SK-N-SH (cell line): ENCODE measurements at regions not wholly inside any gene's neighbourhood (a gene's known extent, or its start where the extent isn't known, plus 50 kb on each side); places are given as distances from the start of the nearest gene placed in this dataset.

ENCODE experiments used
- CTCF ChIA-PET: fragments of 300-600, 350-600 bp; formaldehyde crosslinking; extraction: SDS; loops from one replicate; lab custom pipeline; 2021; lab: Yijun Ruan, JAX
- POLR2A ChIA-PET: fragments of 350-600 bp; sonication (Branson Sonifier 250); formaldehyde crosslinking; extraction: SDS; loops from one replicate; lab custom pipeline; 2020; ENCODE audit warnings: antibody characterized with exemption, inconsistent platforms; lab: Yijun Ruan, JAX
- DNase-seq: peaks from one replicate; pipeline ENCODE4 v3.0.0; 2012
- H2AFZ ChIP-seq: fragments of 200-600 bp; sonication (generic); 2 replicates; pipeline ENCODE4 v1.8.1; 2016; ENCODE audit warnings: antibody characterized with exemption, mild to moderate bottlenecking, low read depth
- H3F3A ChIP-seq: fragments of 200-600 bp; sonication (generic); replicated peaks from 2 replicates; pipeline ENCODE3; 2016; ENCODE audit warnings: antibody characterized with exemption, mild to moderate bottlenecking; ENCODE audit not compliant: insufficient read depth
- H3K27ac ChIP-seq, 2 experiments: fragments of 200-500 bp in 1 of 2; fragments of 200-600 bp in 1 of 2; sonication (Bioruptor generic) in 1 of 2; sonication (generic), shearing (Covaris generic) in 1 of 2; 2 replicates each; pipeline versions ENCODE4 v1.5.1 to v1.6.1; 2014 to 2016; ENCODE audit warnings: low read depth in 2 of 2, inconsistent platforms in 1 of 2, low read length in 1 of 2, mild to moderate bottlenecking in 1 of 2, mixed read lengths in 1 of 2
- H3K27me3 ChIP-seq: fragments of 200-600 bp; sonication (generic), shearing (Covaris generic); 2 replicates; pipeline ENCODE4 v1.6.1; 2016; ENCODE audit warnings: mixed run types; ENCODE audit not compliant: insufficient read depth
- H3K36me3 ChIP-seq, 2 experiments: fragments of 200-500 bp in 1 of 2; fragments of 200-600 bp in 1 of 2; sonication (Bioruptor generic) in 1 of 2; sonication (generic) in 1 of 2; replicated peaks in 1 of 2; 2 replicates each; pipeline versions ENCODE3 to v1.5.1; 2014 to 2016; ENCODE audit warnings: low read length in 1 of 2, mild to moderate bottlenecking in 1 of 2; ENCODE audit not compliant: insufficient read depth in 2 of 2, control insufficient read depth in 1 of 2
- H3K4me1 ChIP-seq, 2 experiments: fragments of 200-500 bp in 1 of 2; fragments of 200-600 bp in 1 of 2; sonication (Bioruptor generic) in 1 of 2; sonication (generic), shearing (Covaris generic) in 1 of 2; 2 replicates each; pipeline versions ENCODE4 v1.5.1 to v1.6.1; 2014 to 2016; ENCODE audit warnings: low read depth in 1 of 2, low read length in 1 of 2, mixed run types in 1 of 2; ENCODE audit not compliant: insufficient read depth in 2 of 2, control insufficient read depth in 1 of 2
- H3K4me2 ChIP-seq: fragments of 200-600 bp; sonication (generic), shearing (Covaris generic); 2 replicates; pipeline ENCODE4 v1.6.1; 2017; ENCODE audit warnings: mixed run types
- H3K4me3 ChIP-seq, 2 experiments: fragments of 200-500 bp in 1 of 2; fragments of 200-600 bp in 1 of 2; sonication (Bioruptor generic) in 1 of 2; sonication (generic), shearing (Covaris generic) in 1 of 2; 2 replicates each; pipeline versions ENCODE4 v1.5.1 to v1.8.1; 2014 to 2016; ENCODE audit warnings: low read depth in 2 of 2, inconsistent platforms in 1 of 2, low read length in 1 of 2, mild to moderate bottlenecking in 1 of 2, mixed read lengths in 1 of 2, moderate library complexity in 1 of 2
- H3K79me2 ChIP-seq: fragments of 200-600 bp; sonication (generic); 2 replicates; pipeline ENCODE4 v1.8.1; 2017; ENCODE audit warnings: mild to moderate bottlenecking; ENCODE audit not compliant: insufficient read depth
- H3K9ac ChIP-seq: fragments of 200-600 bp; sonication (generic); 2 replicates; pipeline ENCODE4 v1.6.1; 2017; ENCODE audit warnings: mixed run types
- H3K9me2 ChIP-seq: fragments of 200-600 bp; sonication (generic); 2 replicates; pipeline ENCODE4 v1.6.1; 2017; ENCODE audit warnings: mixed run types
- H3K9me3 ChIP-seq: fragments of 200-600 bp; sonication (generic); 2 replicates; pipeline ENCODE4 v1.6.1; 2017; ENCODE audit warnings: mixed run types, mild to moderate bottlenecking, moderate library complexity
- H4K20me1 ChIP-seq: fragments of 200-600 bp; sonication (generic); 2 replicates; pipeline ENCODE4 v1.6.1; 2017; ENCODE audit warnings: mild to moderate bottlenecking, mixed run types; ENCODE audit not compliant: insufficient read depth
- CHD2 ChIP-seq: fragments of 150-350 bp; IDR thresholded peaks from 2 replicates; pipeline ENCODE4 v1.6.1; 2018; ENCODE audit warnings: low read length; ENCODE audit not compliant: partially characterized antibody
- CTCF ChIP-seq: fragments of 200-600 bp; sonication (generic); IDR thresholded peaks from 2 replicates; pipeline ENCODE4 v1.6.1; 2017; ENCODE audit warnings: antibody characterized with exemption, mild to moderate bottlenecking, moderate library complexity
- EZH2phosphoT487 ChIP-seq: fragments of 200-600 bp; sonication (generic); IDR thresholded peaks from 2 replicates; pipeline ENCODE4 v1.6.1; 2017; ENCODE audit warnings: low read depth, mixed run types, mild to moderate bottlenecking, antibody characterized with exemption, moderate library complexity, borderline replicate concordance
- FOSL2 ChIP-seq: IDR thresholded peaks from 2 replicates; pipeline ENCODE4 v1.4.0; 2012; ENCODE audit warnings: low read depth, mild to moderate bottlenecking, moderate library complexity, borderline replicate concordance
- GATA2 ChIP-seq: sonication (generic); formaldehyde crosslinking; IDR thresholded peaks from 2 replicates; pipeline ENCODE4 v1.5.0; 2020; ENCODE audit warnings: mild to moderate bottlenecking, missing genetic modification reagents
- MAX ChIP-seq: IDR thresholded peaks from 2 replicates; pipeline ENCODE4 v1.4.0; 2012; ENCODE audit warnings: low read depth
- NFIC ChIP-seq: IDR thresholded peaks from 2 replicates; pipeline ENCODE4 v1.4.0; 2012; ENCODE audit warnings: borderline replicate concordance
- NRF1 ChIP-seq: IDR thresholded peaks from 2 replicates; pipeline ENCODE4 v1.6.1; 2012; ENCODE audit warnings: low read depth, mild to moderate bottlenecking, low read length
- SMC3 ChIP-seq: IDR thresholded peaks from 2 replicates; pipeline ENCODE4 v1.6.1; 2012; ENCODE audit warnings: low read depth, low read length, improper control_type of control experiment
- TAF1 ChIP-seq: IDR thresholded peaks from 2 replicates; pipeline ENCODE4 v1.6.1; 2012; ENCODE audit warnings: low read depth, mild to moderate bottlenecking, low read length, moderate library complexity, borderline replicate concordance
- TCF12 ChIP-seq: IDR thresholded peaks from 2 replicates; pipeline ENCODE4 v1.4.0; 2012
- TEAD4 ChIP-seq: IDR thresholded peaks from 2 replicates; pipeline ENCODE4 v1.4.0; 2012; ENCODE audit warnings: mild to moderate bottlenecking, borderline replicate concordance; ENCODE audit not compliant: insufficient read depth
- USF1 ChIP-seq: IDR thresholded peaks from 2 replicates; pipeline ENCODE4 v1.4.0; 2012; ENCODE audit warnings: low read depth, borderline replicate concordance
- USF2 ChIP-seq: fragments of 150-350 bp; IDR thresholded peaks from 2 replicates; pipeline ENCODE4 v1.6.1; 2017; ENCODE audit warnings: antibody characterized with exemption, low read length, low read depth, borderline replicate concordance
- WGBS: methylation state at CpG from one replicate; pipeline ENCODE4 v1.1.6; 2017; ENCODE audit warnings: low lambda C conversion rate; 5-methylcytosine and 5-hydroxymethylcytosine counted together

- TF ChIP-seq FOSL2 (no peak), TCF12 (no peak), NRF1 (no peak), USF2 (no peak), TAF1 (no peak), SMC3 (no peak)
These were observed 175.9 kb upstream of the ETAA1 start (continued) for GRCh38 chr2:67221266-67221665.

- 84% methylated on average over 4 of the region's 4 CpGs for WGBS
- POLR2A ChIA-PET, result interaction anchor here (0.7 kb wide), 1 partner anchor 9 kb away, joined by 4 read pairs; no protein-coding TSS in a partner anchor
These were observed 171.7 kb upstream of the ETAA1 start for GRCh38 chr2:67225287-67225973.

More at GRCh38 chr2:67225287-67225973, 171.7 kb upstream of the ETAA1 start:
- no peak for TF ChIP-seq USF2
- no peak for TF ChIP-seq FOSL2
- TF ChIP-seq SMC3, result no peak
- TF ChIP-seq GATA2 (CRISPR knock-in tag), result no peak
- no peak for TF ChIP-seq NFIC
- no peak for TF ChIP-seq TAF1
- TF ChIP-seq CHD2, result no peak
- TF ChIP-seq USF1, result no peak
- TF ChIP-seq EZH2phosphoT487, result no peak
- TF ChIP-seq MAX, result no peak
- TF ChIP-seq CTCF, result no peak
- TF ChIP-seq TEAD4, result no peak
- Histone ChIP-seq H3K36me3 (no peaks in the 10 kb centered on the region), H3K4me1 (no peaks in the 10 kb centered on the region), H3K4me2 (no peak overlapping the region), H3K27me3 (no peaks in the 10 kb centered on the region), H3K27ac (no peak overlapping the region), H3K9me2 (no peaks in the 10 kb centered on the region), H3K79me2 (no peaks in the 10 kb centered on the region), H3K9ac (no peak overlapping the region), H4K20me1 (no peaks in the 10 kb centered on the region), H2AFZ (no peak overlapping the region), H3F3A (no peaks in the 10 kb centered on the region), H3K4me3 (no peak overlapping the region), H3K9me3 (no peaks in the 10 kb centered on the region)
- CTCF ChIA-PET, result interaction anchor here (0.6 to 1.8 kb wide), 2 partner anchors 10 to 255 kb away, joined by 3 to 7 read pairs; no protein-coding TSS in a partner anchor
- no peak for DNase-seq
